ENCODE measurements at regions not wholly inside any gene's neighbourhood (a gene's known extent, or its start where the extent isn't known, plus 50 kb on each side); places are given as distances from the start of the nearest gene placed in this dataset.
"Not testable (repeated sequence)": the region's sequence is repeated elsewhere in the genome, so short reads cannot be mapped to it uniquely, and the experiment has no call there.

DNA sequence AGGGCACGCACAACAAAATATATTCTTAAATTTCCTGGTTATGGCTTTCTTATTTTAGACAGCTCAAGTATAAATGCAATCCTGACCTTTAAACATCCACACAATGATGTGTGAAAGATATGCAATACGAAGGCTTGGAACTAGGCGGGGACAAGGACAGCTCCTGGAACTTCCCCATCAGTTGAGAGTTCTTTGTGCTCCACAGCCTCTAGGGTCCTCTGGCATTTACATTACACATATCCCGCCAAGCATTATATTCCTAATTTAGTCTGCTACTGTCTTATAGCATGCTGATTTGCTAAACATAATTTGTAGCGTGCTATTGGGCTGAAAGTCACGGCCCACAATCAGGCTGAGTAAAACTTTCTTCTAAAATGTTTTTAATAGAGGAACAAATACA is 74.4 kb downstream of the FTHL17 start:
- Histone ChIP-seq H2AFZ (ENCODE audit: low read depth, low read length) (no peak overlapping the region), H3K23ac (ENCODE audit: low read length in 2 of 2) (no peak overlapping the region), H3K9me3 (ENCODE audit: control insufficient read depth, low read length) (no peaks in the 10 kb centered on the region), H3K9ac (ENCODE audit: low read length) (no peak overlapping the region), H2BK120ac (ENCODE audit: low read depth, low read length) (no peak overlapping the region), H3K79me1 (replicated peaks; ENCODE audit: low read length, poor library complexity, severe bottlenecking) (no peaks in the 10 kb centered on the region), H2BK15ac (ENCODE audit: low read depth, poor library complexity, severe bottlenecking) (no peak overlapping the region), H3K27me3 (ENCODE audit: control insufficient read depth in 1 of 2, insufficient read depth in 1 of 2, low read length in 2 of 2) (peaks cover 0 to 3% of the 10 kb centered on the region in 2 experiments), H3K27ac (ENCODE audit: low read length, poor library complexity, severe bottlenecking) (no peak overlapping the region), H2BK5ac (ENCODE audit: low read depth, low read length, poor library complexity, severe bottlenecking) (no peak overlapping the region), H3K4me1 (ENCODE audit: control insufficient read depth, insufficient read depth, low read depth, low read length) (no peaks in the 10 kb centered on the region), H3K4me2 (ENCODE audit: low read length, poor library complexity, severe bottlenecking) (no peak overlapping the region), H3K18ac (ENCODE audit: low read depth in 1 of 2, low read length in 2 of 2) (no peak overlapping the region), H2BK12ac (ENCODE audit: low read length in 2 of 2) (no peak overlapping the region), H3K4me3 (ENCODE audit: insufficient read depth in 1 of 2, low read depth in 1 of 2, low read length in 2 of 2) (no peak overlapping the region), H4K8ac (ENCODE audit: low read length) (no peak overlapping the region), H3K14ac (ENCODE audit: low read length in 2 of 2) (no peak overlapping the region), H3K4ac (ENCODE audit: low read depth in 1 of 2, low read length in 2 of 2) (no peak overlapping the region), H4K91ac (ENCODE audit: low read length) (no peak overlapping the region), H2AK5ac (ENCODE audit: low read length, severe bottlenecking) (no peak overlapping the region), H3K36me3 (ENCODE audit: control insufficient read depth in 1 of 2, insufficient read depth in 2 of 2, low read depth in 1 of 2, low read length in 2 of 2) (no peaks in the 10 kb centered on the region)
- no peak for DNase-seq
- WGBS, result 45% methylated on average over 2 of the region's 6 CpGs

GRCh38 chrX:30995705-30996104 is 76.1 kb downstream of the FTHL17 start:
- no peak overlapping the region for H2BK15ac ChIP-seq (ENCODE audit: low read depth, poor library complexity, severe bottlenecking)
- no peak overlapping the region for H3K14ac ChIP-seq (ENCODE audit: low read length in 2 of 2)
- H3K4me2 ChIP-seq (ENCODE audit: low read length, poor library complexity, severe bottlenecking), result no peak overlapping the region
- no peak overlapping the region for H4K8ac ChIP-seq (ENCODE audit: low read length)
- H3K27me3 ChIP-seq (ENCODE audit: control insufficient read depth in 1 of 2, insufficient read depth in 1 of 2, low read length in 2 of 2), result peaks cover 0 to 3% of the 10 kb centered on the region in 2 experiments
- no peak overlapping the region for H4K91ac ChIP-seq (ENCODE audit: low read length)
- no peak overlapping the region for H3K4ac ChIP-seq (ENCODE audit: low read depth in 1 of 2, low read length in 2 of 2)
- H2BK12ac ChIP-seq (ENCODE audit: low read length in 2 of 2), result no peak overlapping the region
- H2AK5ac ChIP-seq (ENCODE audit: low read length, severe bottlenecking), result no peak overlapping the region
- DNase-seq, result no peak
- no peaks in the 10 kb centered on the region for H3K36me3 ChIP-seq (ENCODE audit: control insufficient read depth in 1 of 2, insufficient read depth in 2 of 2, low read depth in 1 of 2, low read length in 2 of 2)
- no peak overlapping the region for H2BK5ac ChIP-seq (ENCODE audit: low read depth, low read length, poor library complexity, severe bottlenecking)
- no peak overlapping the region for H2AFZ ChIP-seq (ENCODE audit: low read depth, low read length)
- H2BK120ac ChIP-seq (ENCODE audit: low read depth, low read length), result no peak overlapping the region
- H3K4me1 ChIP-seq (ENCODE audit: control insufficient read depth, insufficient read depth, low read depth, low read length), result no peaks in the 10 kb centered on the region
- H3K9ac ChIP-seq (ENCODE audit: low read length), result no peak overlapping the region
- H3K18ac ChIP-seq (ENCODE audit: low read depth in 1 of 2, low read length in 2 of 2), result no peak overlapping the region
- WGBS, result no CpG with 5 or more reads among the region's 3 CpGs
- H3K23ac ChIP-seq (ENCODE audit: low read length in 2 of 2), result no peak overlapping the region
- no peak overlapping the region for H3K27ac ChIP-seq (ENCODE audit: low read length, poor library complexity, severe bottlenecking)
- no peak overlapping the region for H3K4me3 ChIP-seq (ENCODE audit: insufficient read depth in 1 of 2, low read depth in 1 of 2, low read length in 2 of 2)
- H3K79me1 ChIP-seq (replicated peaks; ENCODE audit: low read length, poor library complexity, severe bottlenecking), result no peaks in the 10 kb centered on the region
- H3K9me3 ChIP-seq (ENCODE audit: control insufficient read depth, low read length), result no peaks in the 10 kb centered on the region

DNA sequence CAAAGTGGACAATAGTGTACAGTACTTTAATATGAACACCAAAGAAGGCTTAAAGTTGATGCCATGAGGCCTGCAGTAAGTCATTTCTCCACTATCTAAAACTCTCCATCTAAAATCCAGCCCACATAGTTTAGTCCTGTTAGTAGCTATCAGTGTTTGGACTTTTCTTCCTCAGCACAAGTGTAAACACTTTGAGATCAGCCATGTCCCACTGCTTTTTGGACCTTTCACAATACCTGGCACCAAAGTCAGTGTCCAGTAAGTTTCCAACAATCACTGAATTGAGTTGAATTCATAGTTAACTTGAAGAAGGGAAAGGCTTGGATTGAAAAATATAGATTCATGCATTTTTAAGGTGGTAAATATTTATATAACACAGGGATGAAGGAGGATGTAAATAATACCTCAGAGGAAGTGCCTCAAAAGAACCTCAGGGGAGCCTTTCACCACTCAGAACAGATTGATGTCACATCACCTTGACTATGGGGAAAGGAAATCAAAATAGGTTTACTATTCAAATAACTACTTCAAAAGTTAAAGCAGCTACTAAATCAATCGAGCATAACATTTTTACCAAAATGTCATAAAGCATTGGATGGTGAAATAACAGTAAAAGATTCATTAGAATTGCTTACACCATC is 76.7 kb downstream of the FTHL17 start:
- H2BK12ac ChIP-seq (ENCODE audit: low read length in 2 of 2), result no peak overlapping the region
- no peak overlapping the region for H2AFZ ChIP-seq (ENCODE audit: low read depth, low read length)
- H3K79me1 ChIP-seq (replicated peaks; ENCODE audit: low read length, poor library complexity, severe bottlenecking), result no peaks in the 10 kb centered on the region
- no peak overlapping the region for H3K27ac ChIP-seq (ENCODE audit: low read length, poor library complexity, severe bottlenecking)
- no peak overlapping the region for H3K4ac ChIP-seq (ENCODE audit: low read depth in 1 of 2, low read length in 2 of 2)
- no peaks in the 10 kb centered on the region for H3K36me3 ChIP-seq (ENCODE audit: control insufficient read depth in 1 of 2, insufficient read depth in 2 of 2, low read depth in 1 of 2, low read length in 2 of 2)
- H3K4me1 ChIP-seq (ENCODE audit: control insufficient read depth, insufficient read depth, low read depth, low read length), result no peaks in the 10 kb centered on the region
- no peak overlapping the region for H3K4me3 ChIP-seq (ENCODE audit: insufficient read depth in 1 of 2, low read depth in 1 of 2, low read length in 2 of 2)
- DNase-seq, result no peak
- no peak overlapping the region for H4K91ac ChIP-seq (ENCODE audit: low read length)
- H3K23ac ChIP-seq (ENCODE audit: low read length in 2 of 2), result no peak overlapping the region
- no peaks in the 10 kb centered on the region for H3K9me3 ChIP-seq (ENCODE audit: control insufficient read depth, low read length)
- H2AK5ac ChIP-seq (ENCODE audit: low read length, severe bottlenecking), result no peak overlapping the region
- no CpG with 5 or more reads among the region's 1 CpG for WGBS
- no peak overlapping the region for H2BK5ac ChIP-seq (ENCODE audit: low read depth, low read length, poor library complexity, severe bottlenecking)
- H2BK15ac ChIP-seq (ENCODE audit: low read depth, poor library complexity, severe bottlenecking), result no peak overlapping the region
- H3K18ac ChIP-seq (ENCODE audit: low read depth in 1 of 2, low read length in 2 of 2), result no peak overlapping the region
- peaks cover 0 to 3% of the 10 kb centered on the region in 2 experiments for H3K27me3 ChIP-seq (ENCODE audit: control insufficient read depth in 1 of 2, insufficient read depth in 1 of 2, low read length in 2 of 2)
- H3K4me2 ChIP-seq (ENCODE audit: low read length, poor library complexity, severe bottlenecking), result no peak overlapping the region
- H2BK120ac ChIP-seq (ENCODE audit: low read depth, low read length), result no peak overlapping the region
- H3K14ac ChIP-seq (ENCODE audit: low read length in 2 of 2), result no peak overlapping the region
- no peak overlapping the region for H4K8ac ChIP-seq (ENCODE audit: low read length)
- H3K9ac ChIP-seq (ENCODE audit: low read length), result no peak overlapping the region

DNA sequence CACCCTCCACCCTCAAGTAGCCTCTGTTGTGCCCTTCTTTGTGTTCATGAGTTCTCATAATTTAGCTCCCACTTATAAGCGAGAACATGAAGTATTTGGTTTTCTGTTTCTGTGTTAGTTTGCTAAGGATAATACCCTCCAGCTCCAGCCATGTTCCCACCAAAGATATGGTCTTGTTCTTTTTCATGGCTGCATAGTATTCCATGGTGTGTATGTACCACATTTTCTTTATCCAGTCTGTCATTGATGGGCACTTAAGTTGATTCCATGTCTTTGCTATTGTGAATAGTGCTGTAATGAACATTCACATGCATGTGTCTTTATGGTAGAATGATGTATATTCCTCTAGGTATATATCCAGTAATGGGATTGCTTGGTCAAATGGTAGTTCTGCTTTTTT is 77.8 kb downstream of the FTHL17 start:
- not testable (repeated sequence) for H4K91ac ChIP-seq (ENCODE audit: low read length); H2BK15ac ChIP-seq (ENCODE audit: low read depth, poor library complexity, severe bottlenecking); H3K9me3 ChIP-seq (ENCODE audit: control insufficient read depth, low read length); H3K14ac ChIP-seq (ENCODE audit: low read length in 2 of 2); H2BK5ac ChIP-seq (ENCODE audit: low read depth, low read length, poor library complexity, severe bottlenecking); H2AFZ ChIP-seq (ENCODE audit: low read depth, low read length); H2BK120ac ChIP-seq (ENCODE audit: low read depth, low read length); H3K23ac ChIP-seq (ENCODE audit: low read length in 2 of 2); H3K9ac ChIP-seq (ENCODE audit: low read length); H2AK5ac ChIP-seq (ENCODE audit: low read length, severe bottlenecking); H3K4me3 ChIP-seq (ENCODE audit: insufficient read depth in 1 of 2, low read depth in 1 of 2, low read length in 2 of 2); H3K18ac ChIP-seq (ENCODE audit: low read depth in 1 of 2, low read length in 2 of 2); H3K27me3 ChIP-seq (ENCODE audit: control insufficient read depth in 1 of 2, insufficient read depth in 1 of 2, low read length in 2 of 2); H3K36me3 ChIP-seq (ENCODE audit: control insufficient read depth in 1 of 2, insufficient read depth in 2 of 2, low read depth in 1 of 2, low read length in 2 of 2); H2BK12ac ChIP-seq (ENCODE audit: low read length in 2 of 2); DNase-seq; H3K4me2 ChIP-seq (ENCODE audit: low read length, poor library complexity, severe bottlenecking); H3K4me1 ChIP-seq (ENCODE audit: control insufficient read depth, insufficient read depth, low read depth, low read length); H3K27ac ChIP-seq (ENCODE audit: low read length, poor library complexity, severe bottlenecking); H4K8ac ChIP-seq (ENCODE audit: low read length); H3K4ac ChIP-seq (ENCODE audit: low read depth in 1 of 2, low read length in 2 of 2); H3K79me1 ChIP-seq (replicated peaks; ENCODE audit: low read length, poor library complexity, severe bottlenecking)
- WGBS, result no CpG with 5 or more reads among the region's 1 CpG
